ENCODE measurements at regions not wholly inside any gene's neighbourhood (a gene's known extent, or its start where the extent isn't known, plus 50 kb on each side); places are given as distances from the start of the nearest gene placed in this dataset.

DNA sequence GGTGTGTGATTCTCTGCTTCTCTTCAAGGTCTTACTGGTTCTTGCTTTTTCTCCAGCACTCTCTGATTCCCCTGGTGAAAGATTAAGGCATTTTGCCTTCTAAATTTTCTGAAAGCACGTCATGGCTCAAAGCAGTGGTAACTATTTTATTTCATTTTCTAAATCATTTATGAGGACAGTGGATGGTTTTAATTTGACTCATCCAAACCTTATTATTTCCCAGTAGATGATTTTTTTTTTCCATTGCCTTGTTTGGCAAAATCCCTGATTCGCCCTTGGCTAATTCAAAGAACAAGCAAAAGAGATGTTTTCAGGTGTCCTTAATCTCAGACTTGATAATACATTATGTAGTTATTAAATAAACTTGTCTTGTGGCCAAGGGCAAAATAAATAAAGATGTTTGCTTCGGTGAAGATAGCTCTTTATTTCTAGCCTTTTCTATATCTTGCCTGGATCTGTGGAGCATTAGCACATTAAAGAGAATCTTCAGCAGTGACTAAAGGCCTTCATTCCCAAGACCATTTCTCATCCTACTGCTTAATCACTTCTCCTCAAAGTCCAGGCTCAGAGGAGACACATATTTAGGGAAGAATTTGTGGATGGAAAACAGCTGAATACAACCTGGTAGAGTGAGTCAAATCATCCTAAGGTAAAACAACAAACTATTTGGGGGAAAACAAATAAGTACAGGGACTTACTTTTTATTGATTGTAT is 359.8 kb downstream of the DUSP10 start:
- TF ChIP-seq, protein P1, sequence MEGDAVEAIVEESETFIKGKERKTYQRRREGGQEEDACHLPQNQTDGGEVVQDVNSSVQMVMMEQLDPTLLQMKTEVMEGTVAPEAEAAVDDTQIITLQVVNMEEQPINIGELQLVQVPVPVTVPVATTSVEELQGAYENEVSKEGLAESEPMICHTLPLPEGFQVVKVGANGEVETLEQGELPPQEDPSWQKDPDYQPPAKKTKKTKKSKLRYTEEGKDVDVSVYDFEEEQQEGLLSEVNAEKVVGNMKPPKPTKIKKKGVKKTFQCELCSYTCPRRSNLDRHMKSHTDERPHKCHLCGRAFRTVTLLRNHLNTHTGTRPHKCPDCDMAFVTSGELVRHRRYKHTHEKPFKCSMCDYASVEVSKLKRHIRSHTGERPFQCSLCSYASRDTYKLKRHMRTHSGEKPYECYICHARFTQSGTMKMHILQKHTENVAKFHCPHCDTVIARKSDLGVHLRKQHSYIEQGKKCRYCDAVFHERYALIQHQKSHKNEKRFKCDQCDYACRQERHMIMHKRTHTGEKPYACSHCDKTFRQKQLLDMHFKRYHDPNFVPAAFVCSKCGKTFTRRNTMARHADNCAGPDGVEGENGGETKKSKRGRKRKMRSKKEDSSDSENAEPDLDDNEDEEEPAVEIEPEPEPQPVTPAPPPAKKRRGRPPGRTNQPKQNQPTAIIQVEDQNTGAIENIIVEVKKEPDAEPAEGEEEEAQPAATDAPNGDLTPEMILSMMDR (IDR thresholded peaks at IDR 0.05; ENCODE audit: low read length) = no peak
- TF ChIP-seq EZH2 (IDR thresholded peaks at IDR 0.05; ENCODE audit: borderline replicate concordance, low read length) = no peak
